Kidney tubule cell (primary cell): ENCODE measurements at regions not wholly inside any gene's neighbourhood (a gene's known extent, or its start where the extent isn't known, plus 50 kb on each side); places are given as distances from the start of the nearest gene placed in this dataset.
"Not testable (repeated sequence)": the region's sequence is repeated elsewhere in the genome, so short reads cannot be mapped to it uniquely, and the experiment has no call there.

ENCODE experiments used
- DNase-seq: peaks from one replicate; pipeline ENCODE4 v3.0.0-alpha.2; 2018; ENCODE audit warnings: low spot score

DNA sequence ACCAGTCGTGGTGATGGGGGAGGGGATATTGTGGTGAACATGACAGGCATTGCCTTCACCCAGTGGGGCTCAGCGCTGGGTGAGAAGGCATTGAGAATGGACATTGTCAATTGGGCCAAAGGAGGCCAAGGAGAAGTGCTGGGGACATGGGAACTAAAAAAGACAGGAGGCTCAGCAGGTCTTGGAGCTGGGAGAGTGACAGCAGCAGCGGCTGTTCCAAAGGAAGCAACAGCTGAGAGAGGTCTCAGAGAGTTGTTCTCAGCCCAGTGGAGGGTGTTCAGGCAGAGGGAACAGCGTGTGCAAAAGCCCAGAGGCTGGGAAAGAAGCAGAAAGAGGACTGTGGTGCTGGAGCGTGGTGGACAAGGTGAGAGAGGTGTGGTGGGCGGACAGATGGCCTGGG lies 56.6 kb upstream of the ASNS start:
- not testable (repeated sequence) for DNase-seq

DNA sequence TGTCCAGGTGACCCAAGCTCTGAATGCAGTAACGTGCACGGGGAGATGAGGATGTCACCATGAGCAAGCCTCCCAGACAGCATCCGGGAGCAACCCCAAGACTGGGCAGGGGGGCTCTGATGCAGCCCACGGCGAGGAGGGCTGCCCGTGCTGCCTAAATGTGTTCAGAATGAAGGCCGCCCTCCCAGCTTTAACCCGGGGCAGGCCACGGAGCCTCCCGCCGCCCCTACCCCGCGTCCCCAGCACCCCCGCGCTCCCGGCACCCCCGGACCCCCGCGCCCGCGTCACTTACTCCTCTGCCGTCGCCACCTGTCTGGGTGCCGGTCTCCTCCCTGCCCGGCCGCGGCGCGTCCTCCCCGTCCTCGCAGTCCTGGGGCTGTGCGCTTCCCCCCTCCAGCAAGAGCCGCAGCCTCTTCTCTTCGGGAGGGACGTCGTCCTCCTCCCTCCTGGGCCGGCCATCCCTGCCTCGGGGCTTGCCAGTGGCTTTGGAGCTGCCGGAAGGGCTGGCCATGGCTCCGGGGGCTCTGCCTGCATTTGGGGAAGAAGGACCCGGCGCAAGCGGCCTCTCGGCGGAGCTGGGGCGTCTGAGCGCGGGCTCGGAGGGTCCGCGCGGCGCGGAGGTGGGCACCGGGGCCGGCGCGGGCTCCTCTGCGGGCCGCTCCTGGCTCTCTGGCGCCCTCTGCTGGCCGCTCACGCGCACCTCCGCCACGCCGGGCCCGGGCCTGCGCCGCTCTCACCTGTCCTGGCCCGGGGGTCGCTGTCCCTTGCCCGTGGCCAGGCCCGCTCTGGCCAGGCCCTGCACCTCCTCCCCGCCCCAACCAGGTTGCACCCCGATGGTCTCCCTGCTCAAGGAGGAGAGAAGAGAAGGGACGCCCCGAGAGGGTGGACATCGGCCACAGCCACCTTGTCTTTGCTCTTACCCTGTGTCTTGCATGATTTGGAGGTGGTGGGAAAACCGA lies 55.9 kb upstream of the ASNS start:
- DNase-seq: peak; percentile 34
